ENCODE measurements at regions not wholly inside any gene's neighbourhood (a gene's known extent, or its start where the extent isn't known, plus 50 kb on each side); places are given as distances from the start of the nearest gene placed in this dataset.

- H3K9me3 Mint-ChIP-seq = peaks cover 6% of the 10 kb centered on the region; the same call in 1 of the 2 replicates
- no peak overlapping the region for H3K27ac Mint-ChIP-seq
- H3K4me3 Mint-ChIP-seq = no peak overlapping the region
- no peaks in the 10 kb centered on the region for H3K36me3 Mint-ChIP-seq
- peaks cover 3% of the 10 kb centered on the region for H3K27me3 Mint-ChIP-seq (ENCODE audit: low read depth)
- CTCF ChIA-PET = interaction anchor here (3.0 kb wide), 1 partner anchor 9 kb away, joined by 12 read pairs; no protein-coding TSS in a partner anchor
- ATAC-seq (no peak), DNase-seq (ENCODE audit: low spot score) (no peak)
- POLR2A ChIA-PET = no interaction called here
- TF ChIP-seq, protein P1, sequence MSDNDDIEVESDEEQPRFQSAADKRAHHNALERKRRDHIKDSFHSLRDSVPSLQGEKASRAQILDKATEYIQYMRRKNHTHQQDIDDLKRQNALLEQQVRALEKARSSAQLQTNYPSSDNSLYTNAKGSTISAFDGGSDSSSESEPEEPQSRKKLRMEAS (CRISPR knock-in tag; IDR thresholded peaks at IDR 0.05) = no peak
- TF ChIP-seq FOXK1 (CRISPR knock-in tag; IDR thresholded peaks at IDR 0.05) (no peak), SOX15 (CRISPR knock-in tag; IDR thresholded peaks at IDR 0.05) (no peak), NFATC4 (CRISPR knock-in tag; IDR thresholded peaks at IDR 0.05) (no peak), STAT6 (CRISPR knock-in tag; conservative IDR thresholded peaks at IDR 0.05; ENCODE audit: low read depth) (no peak), ZNF416 (CRISPR knock-in tag; IDR thresholded peaks at IDR 0.05) (no peak), ZNF317 (CRISPR knock-in tag; IDR thresholded peaks at IDR 0.05; ENCODE audit: borderline replicate concordance, low read depth) (no peak)
- TF ChIP-seq, protein P2, sequence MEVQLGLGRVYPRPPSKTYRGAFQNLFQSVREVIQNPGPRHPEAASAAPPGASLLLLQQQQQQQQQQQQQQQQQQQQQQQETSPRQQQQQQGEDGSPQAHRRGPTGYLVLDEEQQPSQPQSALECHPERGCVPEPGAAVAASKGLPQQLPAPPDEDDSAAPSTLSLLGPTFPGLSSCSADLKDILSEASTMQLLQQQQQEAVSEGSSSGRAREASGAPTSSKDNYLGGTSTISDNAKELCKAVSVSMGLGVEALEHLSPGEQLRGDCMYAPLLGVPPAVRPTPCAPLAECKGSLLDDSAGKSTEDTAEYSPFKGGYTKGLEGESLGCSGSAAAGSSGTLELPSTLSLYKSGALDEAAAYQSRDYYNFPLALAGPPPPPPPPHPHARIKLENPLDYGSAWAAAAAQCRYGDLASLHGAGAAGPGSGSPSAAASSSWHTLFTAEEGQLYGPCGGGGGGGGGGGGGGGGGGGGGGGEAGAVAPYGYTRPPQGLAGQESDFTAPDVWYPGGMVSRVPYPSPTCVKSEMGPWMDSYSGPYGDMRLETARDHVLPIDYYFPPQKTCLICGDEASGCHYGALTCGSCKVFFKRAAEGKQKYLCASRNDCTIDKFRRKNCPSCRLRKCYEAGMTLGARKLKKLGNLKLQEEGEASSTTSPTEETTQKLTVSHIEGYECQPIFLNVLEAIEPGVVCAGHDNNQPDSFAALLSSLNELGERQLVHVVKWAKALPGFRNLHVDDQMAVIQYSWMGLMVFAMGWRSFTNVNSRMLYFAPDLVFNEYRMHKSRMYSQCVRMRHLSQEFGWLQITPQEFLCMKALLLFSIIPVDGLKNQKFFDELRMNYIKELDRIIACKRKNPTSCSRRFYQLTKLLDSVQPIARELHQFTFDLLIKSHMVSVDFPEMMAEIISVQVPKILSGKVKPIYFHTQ (CRISPR knock-in tag; IDR thresholded peaks at IDR 0.05) = no peak
- no peaks in the 10 kb centered on the region for H3K4me1 Mint-ChIP-seq
Observed at GRCh38 chr20:52321396-52321795, 129.8 kb upstream of the ZFP64 start.

DNA sequence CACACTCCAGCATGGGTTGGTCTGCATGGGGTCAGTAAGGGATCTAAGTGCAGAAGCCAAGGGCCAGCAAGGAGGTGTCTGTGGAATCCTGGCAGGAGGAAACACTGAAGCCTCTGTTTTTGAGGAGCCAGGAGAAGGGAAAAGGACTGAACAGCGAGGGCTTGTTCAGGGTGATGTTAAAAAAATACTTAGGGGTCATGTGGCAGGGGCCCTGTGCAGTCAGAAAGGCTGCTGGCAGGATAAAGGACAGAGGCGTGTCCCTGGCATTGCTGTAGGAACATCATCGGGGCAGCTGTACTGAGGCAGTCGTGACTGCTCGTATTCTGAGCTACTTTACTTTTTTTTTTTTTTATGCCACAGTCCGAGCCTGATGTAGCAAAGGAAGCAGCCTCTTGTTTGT is 127.1 kb upstream of the ZFP64 start:
- Mint-ChIP-seq H3K27me3 (ENCODE audit: low read depth) (no peaks in the 10 kb centered on the region; the same call in none of the 2 replicates), H3K9me3 (peaks cover 10% of the 10 kb centered on the region; the same call in 1 of the 2 replicates), H3K4me1 (peaks cover under 1% of the 10 kb centered on the region), H3K36me3 (no peaks in the 10 kb centered on the region), H3K27ac (no peak overlapping the region), H3K4me3 (no peak overlapping the region)
- POLR2A ChIA-PET = no interaction called here
- ATAC-seq = no peak
- CTCF ChIA-PET = no interaction called here
- DNase-seq (ENCODE audit: low spot score) = no peak
- TF ChIP-seq, protein P1 (CRISPR knock-in tag; IDR thresholded peaks at IDR 0.05) = no peak
- TF ChIP-seq OVOL2 (CRISPR knock-in tag; IDR thresholded peaks at IDR 0.05; ENCODE audit: borderline replicate concordance) (no peak), E2F5 (CRISPR knock-in tag; IDR thresholded peaks at IDR 0.05) (no peak), PREB (CRISPR knock-in tag; IDR thresholded peaks at IDR 0.05; ENCODE audit: borderline replicate concordance) (no peak), MYBL2 (CRISPR knock-in tag; IDR thresholded peaks at IDR 0.05) (no peak), ZNF263 (CRISPR knock-in tag; IDR thresholded peaks at IDR 0.05; ENCODE audit: low read depth) (no peak), ZBTB21 (CRISPR knock-in tag; IDR thresholded peaks at IDR 0.05; ENCODE audit: borderline replicate concordance) (no peak), ZNF396 (CRISPR knock-in tag; IDR thresholded peaks at IDR 0.05; ENCODE audit: borderline replicate concordance) (no peak)
- TF ChIP-seq, protein P3, sequence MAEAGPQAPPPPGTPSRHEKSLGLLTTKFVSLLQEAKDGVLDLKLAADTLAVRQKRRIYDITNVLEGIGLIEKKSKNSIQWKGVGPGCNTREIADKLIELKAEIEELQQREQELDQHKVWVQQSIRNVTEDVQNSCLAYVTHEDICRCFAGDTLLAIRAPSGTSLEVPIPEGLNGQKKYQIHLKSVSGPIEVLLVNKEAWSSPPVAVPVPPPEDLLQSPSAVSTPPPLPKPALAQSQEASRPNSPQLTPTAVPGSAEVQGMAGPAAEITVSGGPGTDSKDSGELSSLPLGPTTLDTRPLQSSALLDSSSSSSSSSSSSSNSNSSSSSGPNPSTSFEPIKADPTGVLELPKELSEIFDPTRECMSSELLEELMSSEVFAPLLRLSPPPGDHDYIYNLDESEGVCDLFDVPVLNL (CRISPR knock-in tag; IDR thresholded peaks at IDR 0.05; ENCODE audit: borderline replicate concordance, low read depth) = no peak
- TF ChIP-seq, protein P2 (CRISPR knock-in tag; IDR thresholded peaks at IDR 0.05) = no peak

Measured in WTC11 (cell line).